Upper lobe of left lung (tissue), 4 donors: ENCODE measurements at regions not wholly inside any gene's neighbourhood (a gene's known extent, or its start where the extent isn't known, plus 50 kb on each side); places are given as distances from the start of the nearest gene placed in this dataset.

ENCODE experiments used
- POLR2A ChIP-seq, 4 donors: fragments of 450-650 bp; IDR thresholded peaks; one replicate each; pipeline ENCODE4 v1.5.1; 2016 to 2017; ENCODE audit warnings: antibody characterized with exemption in 4 of 4, mild to moderate bottlenecking in 2 of 4
- TF ChIP-seq, protein P1 (sequence below), 6 experiments: fragments of 450-650 bp in 4 of 6; fragments of 200-600 bp in 2 of 6; sonication (generic) in 2 of 6; IDR thresholded peaks; one replicate each; pipeline ENCODE4 v1.5.1; 2016 to 2019; ENCODE audit warnings: antibody characterized with exemption in 6 of 6

GRCh38 chr6:71034563-71035345, 77.9 kb upstream of the B3GAT2 start:
- TF ChIP-seq, protein P1, sequence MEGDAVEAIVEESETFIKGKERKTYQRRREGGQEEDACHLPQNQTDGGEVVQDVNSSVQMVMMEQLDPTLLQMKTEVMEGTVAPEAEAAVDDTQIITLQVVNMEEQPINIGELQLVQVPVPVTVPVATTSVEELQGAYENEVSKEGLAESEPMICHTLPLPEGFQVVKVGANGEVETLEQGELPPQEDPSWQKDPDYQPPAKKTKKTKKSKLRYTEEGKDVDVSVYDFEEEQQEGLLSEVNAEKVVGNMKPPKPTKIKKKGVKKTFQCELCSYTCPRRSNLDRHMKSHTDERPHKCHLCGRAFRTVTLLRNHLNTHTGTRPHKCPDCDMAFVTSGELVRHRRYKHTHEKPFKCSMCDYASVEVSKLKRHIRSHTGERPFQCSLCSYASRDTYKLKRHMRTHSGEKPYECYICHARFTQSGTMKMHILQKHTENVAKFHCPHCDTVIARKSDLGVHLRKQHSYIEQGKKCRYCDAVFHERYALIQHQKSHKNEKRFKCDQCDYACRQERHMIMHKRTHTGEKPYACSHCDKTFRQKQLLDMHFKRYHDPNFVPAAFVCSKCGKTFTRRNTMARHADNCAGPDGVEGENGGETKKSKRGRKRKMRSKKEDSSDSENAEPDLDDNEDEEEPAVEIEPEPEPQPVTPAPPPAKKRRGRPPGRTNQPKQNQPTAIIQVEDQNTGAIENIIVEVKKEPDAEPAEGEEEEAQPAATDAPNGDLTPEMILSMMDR (IDR thresholded peaks at IDR 0.05), result no peak
- TF ChIP-seq POLR2A (IDR thresholded peaks at IDR 0.05), result no peak
